ENCODE measurements at regions not wholly inside any gene's neighbourhood (a gene's known extent, or its start where the extent isn't known, plus 50 kb on each side); places are given as distances from the start of the nearest gene placed in this dataset.

- no peaks in the 10 kb centered on the region for H3K9me2 ChIP-seq (ENCODE audit: insufficient read depth, low read length)
- no peak for TF ChIP-seq CTCF (conservative IDR thresholded peaks at IDR 0.05; ENCODE audit: low read length)
- no peak for TF ChIP-seq EZH2phosphoT487 (IDR thresholded peaks at IDR 0.05; ENCODE audit: borderline replicate concordance, low read depth, low read length)
- no peaks in the 10 kb centered on the region for H3K4me1 ChIP-seq (ENCODE audit: insufficient read depth, low read length, poor library complexity, severe bottlenecking)
- no peak overlapping the region for H3K4me2 ChIP-seq (ENCODE audit: low read length)
- intact Hi-C loops (cut with micrococcal nuclease; ENCODE audit: unreplicated experiment): no loop called here
- H4K20me1 ChIP-seq (ENCODE audit: insufficient read depth, low read length): no peaks in the 10 kb centered on the region
- CTCF ChIA-PET (ENCODE audit: unreplicated experiment): no interaction called here
- H3K9me3 ChIP-seq (ENCODE audit: low read length): no peaks in the 10 kb centered on the region
- H2AFZ ChIP-seq (ENCODE audit: low read length): no peak overlapping the region
- no peaks in the 10 kb centered on the region for H3K79me2 ChIP-seq (ENCODE audit: insufficient read depth, low read depth, low read length)
- no TSS peak for BruUV-seq (replicated peaks)
- POLR2A ChIA-PET: no interaction called here
- DNase-seq (ENCODE audit: low spot score): no peak
- no peak overlapping the region for H3K27ac ChIP-seq (ENCODE audit: low read depth, low read length, poor library complexity, severe bottlenecking)
- H3K4me3 ChIP-seq (ENCODE audit: low read depth, low read length, poor library complexity, severe bottlenecking): no peak overlapping the region
- H3K36me3 ChIP-seq (ENCODE audit: insufficient read depth, low read length): no peaks in the 10 kb centered on the region
Observed at GRCh38 chr5:165057145-165057544, 1551.7 kb downstream of the MAT2B start.

- Histone ChIP-seq H2AFZ (ENCODE audit: low read length) (no peak overlapping the region), H3K27ac (ENCODE audit: low read depth, low read length, poor library complexity, severe bottlenecking) (no peak overlapping the region), H3K79me2 (ENCODE audit: insufficient read depth, low read depth, low read length) (no peaks in the 10 kb centered on the region), H3K36me3 (ENCODE audit: insufficient read depth, low read length) (no peaks in the 10 kb centered on the region), H3K9me3 (ENCODE audit: low read length) (no peaks in the 10 kb centered on the region), H3K4me1 (ENCODE audit: insufficient read depth, low read length, poor library complexity, severe bottlenecking) (no peaks in the 10 kb centered on the region), H3K9me2 (ENCODE audit: insufficient read depth, low read length) (no peaks in the 10 kb centered on the region), H3K4me2 (ENCODE audit: low read length) (no peak overlapping the region), H4K20me1 (ENCODE audit: insufficient read depth, low read length) (no peaks in the 10 kb centered on the region), H3K4me3 (ENCODE audit: low read depth, low read length, poor library complexity, severe bottlenecking) (no peak overlapping the region)
- CTCF ChIA-PET (ENCODE audit: unreplicated experiment): no interaction called here
- no TSS peak for BruUV-seq (replicated peaks)
- TF ChIP-seq EZH2phosphoT487 (IDR thresholded peaks at IDR 0.05; ENCODE audit: borderline replicate concordance, low read depth, low read length): no peak
- no peak for TF ChIP-seq CTCF (conservative IDR thresholded peaks at IDR 0.05; ENCODE audit: low read length)
- no peak for DNase-seq (ENCODE audit: low spot score)
- intact Hi-C loops (cut with micrococcal nuclease; ENCODE audit: unreplicated experiment): no loop called here
- POLR2A ChIA-PET: interaction anchor here (0.5 kb wide), 1 partner anchor 63 kb away, joined by 3 read pairs; no protein-coding TSS in a partner anchor
Observed at GRCh38 chr5:165066751-165067385, 1561.4 kb downstream of the MAT2B start.

- no peak overlapping the region for H3K4me2 ChIP-seq (ENCODE audit: low read length)
- H3K27ac ChIP-seq (ENCODE audit: low read depth, low read length, poor library complexity, severe bottlenecking): no peak overlapping the region
- BruUV-seq (replicated peaks): no TSS peak
- no peak for DNase-seq (ENCODE audit: low spot score)
- TF ChIP-seq EZH2phosphoT487 (IDR thresholded peaks at IDR 0.05; ENCODE audit: borderline replicate concordance, low read depth, low read length) (no peak), CTCF (conservative IDR thresholded peaks at IDR 0.05; ENCODE audit: low read length) (no peak)
- no peaks in the 10 kb centered on the region for H4K20me1 ChIP-seq (ENCODE audit: insufficient read depth, low read length)
- CTCF ChIA-PET (ENCODE audit: unreplicated experiment): no interaction called here
- no peaks in the 10 kb centered on the region for H3K4me1 ChIP-seq (ENCODE audit: insufficient read depth, low read length, poor library complexity, severe bottlenecking)
- H3K9me2 ChIP-seq (ENCODE audit: insufficient read depth, low read length): no peaks in the 10 kb centered on the region
- no peaks in the 10 kb centered on the region for H3K9me3 ChIP-seq (ENCODE audit: low read length)
- no peak overlapping the region for H2AFZ ChIP-seq (ENCODE audit: low read length)
- H3K36me3 ChIP-seq (ENCODE audit: insufficient read depth, low read length): no peaks in the 10 kb centered on the region
- no peak overlapping the region for H3K4me3 ChIP-seq (ENCODE audit: low read depth, low read length, poor library complexity, severe bottlenecking)
- intact Hi-C loops (cut with micrococcal nuclease; ENCODE audit: unreplicated experiment): no loop called here
- POLR2A ChIA-PET: interaction anchor here (0.8 to 0.9 kb wide), 2 partner anchors 12 to 84 kb away, joined by 3 read pairs; no protein-coding TSS in a partner anchor
- H3K79me2 ChIP-seq (ENCODE audit: insufficient read depth, low read depth, low read length): no peaks in the 10 kb centered on the region
Observed at GRCh38 chr5:165076686-165077085, 1571.3 kb downstream of the MAT2B start.
